AG09319 (cell line): ENCODE measurements at regions not wholly inside any gene's neighbourhood (a gene's known extent, or its start where the extent isn't known, plus 50 kb on each side); places are given as distances from the start of the nearest gene placed in this dataset.

ENCODE experiments used
- DNase-seq: peaks from one replicate; pipeline ENCODE4 v3.0.0-alpha.2; 2010; ENCODE audit warnings: low read depth; ENCODE audit errors: extremely low read depth
- CTCF ChIP-seq: IDR thresholded peaks from 2 replicates; pipeline ENCODE4 v1.5.1; 2011; ENCODE audit warnings: low read depth, mild to moderate bottlenecking, inconsistent platforms, low read length, moderate library complexity

- DNase-seq = no peak
- no peak for TF ChIP-seq CTCF
Measured at GRCh38 chr2:81225756-81226155, 921.2 kb upstream of the LRRTM1 start.

GRCh38 chr2:81213598-81213997, 909.0 kb upstream of the LRRTM1 start:
- TF ChIP-seq CTCF = no peak
- no peak for DNase-seq

- DNase-seq = no peak
- TF ChIP-seq CTCF = no peak
Measured at GRCh38 chr2:81206216-81206615, 901.7 kb upstream of the LRRTM1 start.

GRCh38 chr2:81196933-81197628, 892.5 kb upstream of the LRRTM1 start:
- no peak for DNase-seq
- no peak for TF ChIP-seq CTCF

- DNase-seq = no peak
- no peak for TF ChIP-seq CTCF
Measured at GRCh38 chr2:81196383-81196851, 891.9 kb upstream of the LRRTM1 start.

- no peak for TF ChIP-seq CTCF
- no peak for DNase-seq
Measured at GRCh38 chr2:81195774-81196382, 891.3 kb upstream of the LRRTM1 start.

- TF ChIP-seq CTCF = no peak
- no peak for DNase-seq
Measured at GRCh38 chr2:81195017-81195773, 890.6 kb upstream of the LRRTM1 start.
